ENCODE measurements at regions not wholly inside any gene's neighbourhood (a gene's known extent, or its start where the extent isn't known, plus 50 kb on each side); places are given as distances from the start of the nearest gene placed in this dataset.

- TF ChIP-seq, protein P1, sequence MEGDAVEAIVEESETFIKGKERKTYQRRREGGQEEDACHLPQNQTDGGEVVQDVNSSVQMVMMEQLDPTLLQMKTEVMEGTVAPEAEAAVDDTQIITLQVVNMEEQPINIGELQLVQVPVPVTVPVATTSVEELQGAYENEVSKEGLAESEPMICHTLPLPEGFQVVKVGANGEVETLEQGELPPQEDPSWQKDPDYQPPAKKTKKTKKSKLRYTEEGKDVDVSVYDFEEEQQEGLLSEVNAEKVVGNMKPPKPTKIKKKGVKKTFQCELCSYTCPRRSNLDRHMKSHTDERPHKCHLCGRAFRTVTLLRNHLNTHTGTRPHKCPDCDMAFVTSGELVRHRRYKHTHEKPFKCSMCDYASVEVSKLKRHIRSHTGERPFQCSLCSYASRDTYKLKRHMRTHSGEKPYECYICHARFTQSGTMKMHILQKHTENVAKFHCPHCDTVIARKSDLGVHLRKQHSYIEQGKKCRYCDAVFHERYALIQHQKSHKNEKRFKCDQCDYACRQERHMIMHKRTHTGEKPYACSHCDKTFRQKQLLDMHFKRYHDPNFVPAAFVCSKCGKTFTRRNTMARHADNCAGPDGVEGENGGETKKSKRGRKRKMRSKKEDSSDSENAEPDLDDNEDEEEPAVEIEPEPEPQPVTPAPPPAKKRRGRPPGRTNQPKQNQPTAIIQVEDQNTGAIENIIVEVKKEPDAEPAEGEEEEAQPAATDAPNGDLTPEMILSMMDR (conservative IDR thresholded peaks at IDR 0.05; ENCODE audit: low read depth, low read length): no peak
- TF ChIP-seq POLR2A (IDR thresholded peaks at IDR 0.05; ENCODE audit: low read depth, low read length): no peak
- no peak for TF ChIP-seq RAD21 (IDR thresholded peaks at IDR 0.05; ENCODE audit: low read length)
- TF ChIP-seq RFX5 (IDR thresholded peaks at IDR 0.05; ENCODE audit: low read depth, low read length): no peak
- TF ChIP-seq SMC3 (IDR thresholded peaks at IDR 0.05; ENCODE audit: low read depth, low read length): no peak
- TF ChIP-seq, protein P2, sequence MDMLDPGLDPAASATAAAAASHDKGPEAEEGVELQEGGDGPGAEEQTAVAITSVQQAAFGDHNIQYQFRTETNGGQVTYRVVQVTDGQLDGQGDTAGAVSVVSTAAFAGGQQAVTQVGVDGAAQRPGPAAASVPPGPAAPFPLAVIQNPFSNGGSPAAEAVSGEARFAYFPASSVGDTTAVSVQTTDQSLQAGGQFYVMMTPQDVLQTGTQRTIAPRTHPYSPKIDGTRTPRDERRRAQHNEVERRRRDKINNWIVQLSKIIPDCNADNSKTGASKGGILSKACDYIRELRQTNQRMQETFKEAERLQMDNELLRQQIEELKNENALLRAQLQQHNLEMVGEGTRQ (IDR thresholded peaks at IDR 0.05; ENCODE audit: low read depth, low read length): no peak
Measured at GRCh38 chr5:111675201-111675934, 81.6 kb downstream of the NREP start.

Data from IMR-90 (cell line).